Umbilical cord (tissue), 1 donor: ENCODE measurements at regions not wholly inside any gene's neighbourhood (a gene's known extent, or its start where the extent isn't known, plus 50 kb on each side); places are given as distances from the start of the nearest gene placed in this dataset.

Experiments used
- DNase-seq: peaks from one replicate; pipeline ENCODE4 v3.0.0-alpha.2; 2015; ENCODE audit warnings: low spot score

DNA sequence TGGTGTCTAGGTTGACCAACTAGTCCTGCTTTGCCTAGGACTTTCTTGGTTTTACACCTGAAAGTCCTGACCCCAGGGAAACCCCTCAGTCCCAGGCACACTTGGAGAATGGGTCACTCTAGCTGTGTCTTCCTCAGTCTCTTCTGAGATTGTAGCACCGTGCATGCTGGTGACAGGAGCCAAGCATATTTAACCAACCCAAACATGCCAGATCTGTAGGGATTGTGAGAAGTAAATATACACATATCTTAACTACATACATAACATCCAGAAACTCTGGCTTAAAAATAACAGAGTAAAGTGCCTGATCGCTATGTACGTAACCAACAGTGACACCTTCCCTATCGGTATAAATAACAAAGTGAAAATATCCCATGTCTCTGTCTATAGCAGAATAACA is 158.1 kb downstream of the HAPSTR1 start:
- no peak for DNase-seq

DNA sequence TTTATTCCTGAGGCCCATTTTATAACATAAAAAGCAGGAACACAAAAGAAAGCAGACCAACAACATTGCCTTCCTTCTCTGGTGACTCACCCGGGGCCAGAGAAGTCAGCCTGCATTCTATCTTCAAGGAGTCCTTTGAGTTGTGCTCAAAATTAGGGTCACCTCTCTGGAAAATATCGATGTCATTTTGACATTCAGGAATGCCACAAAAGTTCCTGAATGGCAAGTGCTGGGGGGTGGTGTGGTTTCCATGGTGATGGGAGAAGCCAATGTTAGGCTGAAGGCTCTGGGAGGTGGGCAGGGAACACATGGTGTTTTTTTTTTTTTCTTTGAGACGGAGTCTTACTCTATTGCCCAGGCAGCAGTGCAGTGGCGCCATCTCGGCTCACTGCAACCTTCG is 159.6 kb downstream of the HAPSTR1 start:
- DNase-seq, result peak; percentile 2

DNA sequence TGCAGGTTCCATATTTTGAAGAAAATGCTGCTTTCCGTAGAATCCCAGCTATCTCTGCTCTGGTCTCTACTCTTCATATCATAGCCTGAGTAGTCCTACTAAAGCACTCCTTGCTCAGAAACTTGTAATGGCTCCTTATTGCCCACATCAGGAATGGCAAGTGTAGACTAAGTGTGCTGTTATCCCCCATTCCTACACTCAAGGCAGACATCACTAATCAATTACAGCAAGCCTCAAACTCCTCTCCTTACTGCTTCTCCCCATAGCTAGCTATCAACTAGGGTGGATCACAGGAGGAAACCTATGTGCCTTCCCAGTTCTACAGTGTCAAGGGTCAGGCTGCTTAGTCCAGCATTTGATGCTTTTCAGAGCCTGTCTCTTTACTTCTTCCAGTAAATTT is 163.4 kb downstream of the HAPSTR1 start:
- no peak for DNase-seq

- no peak for DNase-seq
Observed at GRCh38 chr16:9256196-9256595, 164.8 kb downstream of the HAPSTR1 start.

- no peak for DNase-seq
Observed at GRCh38 chr16:9257843-9258242, 166.4 kb downstream of the HAPSTR1 start.

DNA sequence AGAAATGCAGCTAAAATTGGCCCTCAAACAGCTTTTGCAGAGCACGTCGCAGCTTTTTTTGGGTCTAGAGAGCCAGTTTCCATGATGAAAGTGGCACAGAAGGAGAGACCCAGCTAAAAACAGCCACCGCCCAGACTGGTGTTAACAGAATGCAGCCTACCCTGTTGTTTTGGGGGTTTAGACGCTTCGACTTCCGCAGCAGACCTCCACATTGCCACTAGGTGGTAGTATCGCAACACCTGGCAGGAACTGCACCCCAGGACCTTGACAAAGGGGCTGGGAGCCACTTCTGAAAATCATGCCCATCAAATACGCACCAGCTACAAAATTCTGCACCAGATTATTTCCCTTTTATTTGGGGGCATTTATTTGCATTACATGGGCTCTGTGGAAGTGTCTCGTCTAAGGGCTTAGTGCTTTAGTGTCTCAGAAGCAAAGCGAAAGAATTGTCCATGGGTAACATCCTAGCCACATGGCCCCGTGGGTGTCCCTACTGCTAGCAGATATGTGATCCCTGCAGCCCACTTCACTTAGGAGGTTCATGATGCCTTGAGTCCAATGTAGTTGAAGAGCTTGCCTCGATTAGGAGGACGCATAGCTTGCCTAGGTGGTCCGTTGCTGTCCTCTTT is 167.1 kb downstream of the HAPSTR1 start:
- peak; percentile 7 for DNase-seq

- no peak for DNase-seq
Observed at GRCh38 chr16:9259914-9260608, 168.6 kb downstream of the HAPSTR1 start.

- DNase-seq, result no peak
Observed at GRCh38 chr16:9260666-9261065, 169.2 kb downstream of the HAPSTR1 start.

DNA sequence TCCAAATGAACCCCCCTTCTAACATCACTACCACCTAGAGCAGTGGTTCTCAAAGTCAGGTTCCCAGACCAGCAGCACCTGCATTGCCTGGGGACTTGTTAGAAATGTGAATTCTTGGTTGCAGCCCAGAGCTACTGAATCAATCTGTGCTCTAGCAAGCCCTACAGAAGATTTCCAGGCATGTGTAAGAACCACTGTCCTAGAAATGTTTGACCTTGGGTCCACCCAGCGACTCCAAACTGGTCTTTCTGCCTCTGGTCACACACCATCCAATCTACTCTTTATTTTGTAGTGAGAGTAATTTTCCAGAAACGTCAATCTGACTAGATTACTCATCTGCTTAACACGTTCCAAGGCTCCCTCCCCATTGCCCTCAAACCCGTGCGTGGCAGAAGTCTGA is 169.9 kb downstream of the HAPSTR1 start:
- no peak for DNase-seq

- peak; percentile 46 for DNase-seq
Observed at GRCh38 chr16:9262941-9263715, 171.7 kb downstream of the HAPSTR1 start.

DNA sequence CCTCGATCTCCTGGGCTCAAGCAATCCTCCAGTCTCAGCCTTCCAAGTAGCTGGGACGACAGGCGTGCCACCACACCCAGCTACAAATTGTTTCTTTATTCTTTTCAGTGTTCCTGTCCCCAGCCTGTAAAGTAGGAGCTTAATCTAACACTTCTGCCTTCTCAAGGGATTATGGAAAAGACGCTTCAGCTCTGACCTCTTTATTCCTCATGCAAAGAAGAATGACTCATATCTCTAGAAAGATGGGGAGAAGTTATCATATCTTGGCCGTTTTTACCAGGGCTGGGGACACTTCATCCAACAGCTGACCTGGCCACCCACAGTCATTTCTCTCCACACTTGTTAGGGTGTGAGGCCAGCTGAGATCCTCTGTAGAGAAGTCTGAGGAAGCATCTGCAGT is 172.6 kb downstream of the HAPSTR1 start:
- DNase-seq, result peak; percentile 3

- DNase-seq, result no peak
Observed at GRCh38 chr16:9268446-9268845, 177.0 kb downstream of the HAPSTR1 start.

GRCh38 chr16:9270424-9270823 is 179.0 kb downstream of the HAPSTR1 start:
- no peak for DNase-seq

- no peak for DNase-seq
Observed at GRCh38 chr16:9270941-9271340, 179.5 kb downstream of the HAPSTR1 start.

DNA sequence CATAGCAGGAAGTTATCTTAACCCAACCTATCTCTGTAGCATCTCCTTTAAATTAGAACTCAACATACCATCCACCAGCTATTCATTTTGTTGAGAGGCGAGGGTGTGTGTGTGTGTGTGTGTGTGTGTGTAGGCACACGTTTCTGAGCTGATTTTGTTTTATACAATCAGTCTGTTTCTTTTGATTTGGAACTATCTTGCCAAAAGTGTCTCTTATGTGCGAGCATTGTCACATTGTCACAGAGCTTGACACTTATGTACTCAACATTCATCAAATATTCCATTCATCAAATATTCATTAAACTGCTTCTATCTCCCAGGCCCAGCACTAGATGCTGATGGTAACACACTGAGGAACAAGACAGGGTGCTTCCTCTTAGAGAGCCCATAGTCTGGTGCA is 180.4 kb downstream of the HAPSTR1 start:
- no peak for DNase-seq

GRCh38 chr16:9275377-9275776 is 183.9 kb downstream of the HAPSTR1 start:
- no peak for DNase-seq

DNA sequence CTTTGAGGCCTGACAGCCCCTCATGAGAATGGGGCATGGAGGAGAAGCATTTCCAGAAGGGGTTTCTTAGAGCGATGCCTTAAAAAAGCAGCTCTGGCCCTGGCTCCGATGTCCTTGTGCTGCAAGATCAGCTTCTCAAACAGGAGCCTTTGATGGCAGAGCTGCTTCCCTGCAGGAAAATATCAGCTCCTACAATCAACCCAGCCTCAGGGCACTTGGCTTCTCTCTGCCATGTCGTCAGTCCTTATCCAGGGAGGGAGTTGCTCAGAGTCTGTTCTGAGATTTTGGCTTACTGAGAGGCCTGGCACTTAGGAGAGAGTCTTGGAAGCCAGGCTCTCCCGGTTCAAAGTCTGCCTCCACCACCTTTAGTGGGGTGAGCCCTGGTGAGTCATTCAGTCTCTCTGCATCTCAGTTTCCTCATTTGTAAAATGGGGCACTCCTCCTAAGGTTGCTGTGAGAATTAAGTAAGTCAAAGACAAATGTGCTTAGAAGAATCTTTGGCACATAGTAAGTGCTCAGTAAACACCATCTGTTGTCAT is 184.4 kb downstream of the HAPSTR1 start:
- no peak for DNase-seq

DNA sequence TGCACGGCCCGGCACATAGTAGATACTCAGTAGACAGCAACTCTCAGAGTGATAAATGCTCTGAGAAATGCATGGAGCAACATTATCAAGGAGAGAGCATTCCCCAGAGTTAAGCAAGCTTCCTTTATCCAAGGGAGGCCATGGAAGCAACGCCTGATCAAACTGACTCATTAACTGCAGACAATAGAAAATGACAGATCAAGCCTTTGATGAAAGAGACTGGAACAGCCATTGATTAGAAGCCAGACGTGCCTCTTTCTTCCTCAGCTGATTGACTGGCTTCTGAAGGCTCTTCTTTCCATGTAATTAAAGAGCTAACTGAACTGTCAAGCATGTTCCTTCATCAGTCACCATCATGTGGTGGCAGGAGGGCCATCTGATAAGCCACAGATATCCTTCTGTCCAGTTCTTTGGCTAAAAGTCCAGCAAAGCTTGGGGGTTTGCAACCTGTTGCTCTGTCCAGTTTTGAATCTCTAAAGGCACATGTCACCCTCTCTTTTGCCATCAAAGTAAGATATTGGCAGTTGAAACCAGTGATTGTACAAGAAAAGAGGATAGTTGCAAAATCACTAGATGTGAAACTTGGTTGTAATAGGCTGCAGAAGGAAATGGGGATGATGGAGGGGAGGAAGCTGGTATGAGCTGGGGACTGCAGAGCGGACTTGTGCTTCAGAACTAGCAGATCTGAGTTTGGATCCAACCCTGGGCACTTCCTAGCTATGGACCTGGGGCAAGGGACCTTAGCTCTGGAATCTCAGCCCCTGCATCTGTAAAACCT is 188.0 kb downstream of the HAPSTR1 start:
- DNase-seq, result no peak

- no peak for DNase-seq
Observed at GRCh38 chr16:9280069-9280466, 188.6 kb downstream of the HAPSTR1 start.

- DNase-seq, result no peak
Observed at GRCh38 chr16:9286930-9287329, 195.5 kb downstream of the HAPSTR1 start.

GRCh38 chr16:9296271-9296590 is 204.8 kb downstream of the HAPSTR1 start:
- no peak for DNase-seq
